GM21529 (cell line): ENCODE measurements at regions not wholly inside any gene's neighbourhood (a gene's known extent, or its start where the extent isn't known, plus 50 kb on each side); places are given as distances from the start of the nearest gene placed in this dataset.
"Not testable (repeated sequence)": the region's sequence is repeated elsewhere in the genome, so short reads cannot be mapped to it uniquely, and the experiment has no call there.

Experiments
- ATAC-seq: cut with Tn5 transposase; IDR thresholded peaks from one replicate; pipeline ENCODE4 v1.9.1; 2021; ENCODE audit not compliant: unreplicated experiment

- not testable (repeated sequence) for ATAC-seq
Observed at GRCh38 chr1:221978631-221979334, 236.9 kb upstream of the DUSP10 start.

GRCh38 chr1:221973787-221974186 is 231.9 kb upstream of the DUSP10 start:
- ATAC-seq, result not testable (repeated sequence)

DNA sequence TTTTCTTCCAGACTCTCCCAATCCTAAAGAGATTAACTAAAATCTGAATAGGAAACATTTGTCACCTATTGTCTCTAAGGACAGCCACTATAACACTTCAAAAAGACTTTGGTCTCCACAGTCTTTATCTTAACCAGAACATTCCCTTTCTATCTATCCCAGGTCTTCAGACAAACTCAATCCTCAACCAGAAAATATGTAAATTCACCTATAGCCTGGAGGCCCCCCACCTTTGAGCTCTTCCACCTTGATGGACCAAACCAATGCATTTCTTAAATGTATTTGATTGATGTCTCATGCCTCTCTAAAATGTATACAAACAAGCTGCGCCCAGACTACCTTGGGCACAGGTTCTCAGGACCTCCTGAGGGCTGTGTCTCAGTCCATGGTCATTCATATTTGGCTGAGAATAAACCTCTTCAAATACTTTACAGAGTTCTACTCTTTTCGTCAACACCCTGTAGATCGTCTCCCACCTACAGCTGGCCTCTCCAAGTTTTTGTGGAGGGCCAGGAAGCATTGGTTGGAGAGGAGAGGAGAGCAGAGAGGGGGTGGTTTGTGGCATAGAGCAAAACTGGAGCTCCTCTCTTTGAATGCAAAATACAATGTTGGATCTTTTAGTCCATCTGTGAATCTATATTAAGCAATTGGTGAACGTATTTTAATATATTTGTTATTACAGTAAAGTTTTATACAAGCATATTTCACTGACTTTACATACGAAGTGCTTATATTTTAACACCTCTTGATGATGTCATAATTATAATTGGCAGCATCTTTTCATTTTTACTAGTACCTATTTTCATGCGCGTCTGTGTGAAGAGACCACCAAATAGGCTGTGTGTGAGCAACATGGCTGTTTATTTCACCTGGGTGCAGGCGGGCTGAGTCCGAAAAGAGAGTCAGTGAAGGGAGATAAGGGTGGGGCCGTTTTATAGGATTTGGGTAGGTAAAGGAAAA is 230.7 kb upstream of the DUSP10 start:
- no peak for ATAC-seq

- not testable (repeated sequence) for ATAC-seq
Observed at GRCh38 chr1:221971035-221971434, 229.1 kb upstream of the DUSP10 start.

DNA sequence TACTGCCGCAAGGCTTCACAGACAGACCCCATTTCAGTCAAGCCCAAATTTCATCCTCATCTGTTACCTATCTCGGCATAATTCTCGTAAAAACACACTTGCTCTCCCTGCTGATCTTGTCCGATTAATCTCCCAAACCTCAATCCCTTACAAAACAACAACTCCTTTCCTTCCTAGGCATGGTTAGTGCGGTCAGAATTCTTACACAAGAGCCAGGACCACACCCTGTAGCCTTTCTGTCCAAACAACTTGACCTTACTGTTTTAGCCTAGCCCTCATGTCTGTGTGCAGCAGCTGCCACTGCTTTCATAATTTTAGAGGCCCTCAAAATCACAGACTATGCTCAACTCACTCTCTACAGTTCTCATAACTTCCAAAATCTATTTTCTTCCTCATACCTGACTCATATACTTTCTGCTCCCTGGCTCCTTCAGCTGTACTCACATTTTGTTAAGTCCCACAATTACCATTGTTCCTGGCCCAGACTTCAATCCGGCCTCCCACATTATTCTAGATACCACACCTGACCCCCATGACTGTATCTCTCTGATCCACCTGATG is 227.5 kb upstream of the DUSP10 start:
- not testable (repeated sequence) for ATAC-seq

DNA sequence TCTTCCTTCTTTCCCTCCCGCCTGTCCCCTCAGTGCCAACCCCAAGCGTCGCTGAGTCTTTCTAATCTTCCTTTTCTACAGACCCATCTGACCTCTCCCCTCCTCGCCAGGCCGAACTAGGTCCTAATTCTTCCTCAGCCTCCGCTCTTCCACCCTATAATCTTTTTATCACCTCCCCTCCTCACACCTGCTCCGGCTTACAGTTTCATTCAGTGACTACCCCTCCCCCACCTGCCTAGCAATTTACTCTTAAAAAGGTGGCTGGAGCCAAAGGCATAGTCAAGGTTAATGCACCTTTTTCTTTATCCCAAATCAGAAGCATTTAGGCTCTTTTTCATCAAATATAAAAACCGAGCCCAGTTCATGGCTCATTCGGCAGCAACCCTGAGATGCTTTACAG is 225.6 kb upstream of the DUSP10 start:
- not testable (repeated sequence) for ATAC-seq

- not testable (repeated sequence) for ATAC-seq
Observed at GRCh38 chr1:221966888-221967287, 225.0 kb upstream of the DUSP10 start.

GRCh38 chr1:221965891-221966290 is 224.0 kb upstream of the DUSP10 start:
- not testable (repeated sequence) for ATAC-seq

- no peak for ATAC-seq
Observed at GRCh38 chr1:221965252-221965651, 223.4 kb upstream of the DUSP10 start.

GRCh38 chr1:221963742-221964141 is 221.9 kb upstream of the DUSP10 start:
- no peak for ATAC-seq

GRCh38 chr1:221962385-221962784 is 220.5 kb upstream of the DUSP10 start:
- no peak for ATAC-seq

- ATAC-seq, result peak; percentile 95
Observed at GRCh38 chr1:221961532-221962292, 219.8 kb upstream of the DUSP10 start.

- not testable (repeated sequence) for ATAC-seq
Observed at GRCh38 chr1:221958161-221958562, 216.3 kb upstream of the DUSP10 start.

GRCh38 chr1:221957350-221957749 is 215.5 kb upstream of the DUSP10 start:
- ATAC-seq, result not testable (repeated sequence)

DNA sequence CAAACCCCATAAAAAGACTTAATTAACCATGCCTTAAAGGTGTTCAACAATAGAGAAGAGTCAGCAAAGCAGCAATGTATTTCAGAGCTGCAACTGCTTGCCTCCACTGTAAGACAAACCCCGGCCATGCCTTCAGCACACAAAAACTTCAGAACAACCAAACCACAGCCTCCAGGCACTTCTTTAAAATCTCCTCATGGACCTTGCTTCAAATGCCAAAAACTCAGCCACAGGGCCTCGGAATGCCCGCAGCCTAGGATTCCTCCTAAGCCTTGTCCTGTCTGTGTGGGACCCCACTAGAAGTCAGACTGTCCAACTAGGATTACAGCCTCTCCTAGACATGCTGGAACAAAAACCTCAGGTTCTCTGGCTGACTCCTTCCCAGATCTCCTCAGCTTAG is 208.1 kb upstream of the DUSP10 start:
- ATAC-seq, result no peak

DNA sequence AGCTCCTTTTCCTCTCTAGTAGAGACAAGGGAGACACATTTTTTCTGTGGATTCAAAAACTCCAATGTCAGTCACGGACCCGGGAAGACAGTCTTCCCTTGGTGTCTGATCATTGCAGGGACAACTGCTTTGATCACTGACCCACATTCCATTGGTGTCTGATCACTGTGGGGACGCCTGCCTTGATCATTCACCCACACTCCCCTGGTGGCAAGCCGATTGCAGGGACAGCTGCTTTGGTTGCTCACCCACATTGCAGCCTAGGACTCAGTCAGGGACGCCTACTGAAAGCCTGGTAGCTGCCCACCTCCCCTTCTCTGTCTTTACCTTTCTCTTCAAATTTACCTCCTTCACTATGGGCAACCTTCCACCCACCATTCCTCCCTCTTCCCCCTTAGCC is 206.6 kb upstream of the DUSP10 start:
- no peak for ATAC-seq

- no peak for ATAC-seq
Observed at GRCh38 chr1:221947731-221948130, 205.8 kb upstream of the DUSP10 start.

GRCh38 chr1:221946768-221947167 is 204.9 kb upstream of the DUSP10 start:
- ATAC-seq, result no peak

- ATAC-seq, result no peak
Observed at GRCh38 chr1:221945669-221946068, 203.8 kb upstream of the DUSP10 start.

- ATAC-seq, result no peak
Observed at GRCh38 chr1:221944247-221944870, 202.5 kb upstream of the DUSP10 start.
